Kidney glomerular epithelial cell (primary cell): ENCODE measurements at regions not wholly inside any gene's neighbourhood (a gene's known extent, or its start where the extent isn't known, plus 50 kb on each side); places are given as distances from the start of the nearest gene placed in this dataset.

Experiments used
- DNase-seq: peaks from one replicate; lab custom pipeline; 2025; lab: John Stamatoyannopoulos, UW

GRCh38 chr13:53499576-53500133 is 471.0 kb downstream of the OLFM4 start:
- no peak for DNase-seq

DNA sequence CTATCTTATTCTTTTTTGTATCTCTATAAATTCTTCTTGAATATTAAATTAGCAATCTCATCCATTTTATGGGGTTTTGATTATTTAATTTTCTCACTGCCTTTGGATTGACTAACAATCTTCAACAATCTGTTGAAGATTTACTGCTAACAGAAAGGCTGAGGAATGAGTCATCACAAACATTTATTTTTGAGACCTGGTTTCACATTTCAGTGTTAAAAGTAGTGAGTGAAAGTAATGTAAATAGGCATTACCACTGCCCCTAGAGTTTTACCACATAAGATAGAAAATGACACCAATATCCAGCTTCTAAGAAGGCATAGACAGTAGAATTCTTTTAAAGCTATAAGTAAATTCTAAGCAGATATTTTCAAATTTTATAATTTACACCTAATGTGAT is 472.8 kb downstream of the OLFM4 start:
- no peak for DNase-seq

GRCh38 chr13:53507741-53508140 is 479.1 kb downstream of the OLFM4 start:
- DNase-seq, result no peak

GRCh38 chr13:53512635-53513034 is 484.0 kb downstream of the OLFM4 start:
- no peak for DNase-seq

GRCh38 chr13:53513226-53513625 is 484.6 kb downstream of the OLFM4 start:
- DNase-seq, result no peak

DNA sequence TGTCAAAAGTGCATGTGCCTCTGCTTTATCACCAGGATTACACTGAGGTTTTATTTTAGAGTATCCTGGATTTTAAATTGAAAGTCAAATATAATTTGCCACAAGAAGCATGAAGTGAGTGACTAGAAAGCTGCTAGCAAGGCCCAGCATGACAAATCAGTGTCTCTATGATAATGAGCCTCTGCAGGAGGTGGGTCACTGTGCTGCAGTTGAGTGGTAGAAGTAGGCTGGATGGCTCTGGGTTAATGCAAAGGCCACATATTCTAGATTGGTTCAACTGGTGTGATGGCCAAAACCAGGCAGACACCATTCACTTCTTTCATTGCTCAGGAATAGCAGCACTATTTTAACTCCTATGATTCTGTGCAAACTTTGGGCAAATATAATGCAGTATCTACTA is 491.5 kb downstream of the OLFM4 start:
- no peak for DNase-seq

GRCh38 chr13:53522034-53522433 is 493.4 kb downstream of the OLFM4 start:
- no peak for DNase-seq

GRCh38 chr13:53537586-53537985 is 509.0 kb downstream of the OLFM4 start:
- no peak for DNase-seq

- DNase-seq, result no peak
These were observed 516.8 kb downstream of the OLFM4 start for GRCh38 chr13:53545340-53545941.

GRCh38 chr13:53560556-53560955 is 531.9 kb downstream of the OLFM4 start:
- no peak for DNase-seq

DNA sequence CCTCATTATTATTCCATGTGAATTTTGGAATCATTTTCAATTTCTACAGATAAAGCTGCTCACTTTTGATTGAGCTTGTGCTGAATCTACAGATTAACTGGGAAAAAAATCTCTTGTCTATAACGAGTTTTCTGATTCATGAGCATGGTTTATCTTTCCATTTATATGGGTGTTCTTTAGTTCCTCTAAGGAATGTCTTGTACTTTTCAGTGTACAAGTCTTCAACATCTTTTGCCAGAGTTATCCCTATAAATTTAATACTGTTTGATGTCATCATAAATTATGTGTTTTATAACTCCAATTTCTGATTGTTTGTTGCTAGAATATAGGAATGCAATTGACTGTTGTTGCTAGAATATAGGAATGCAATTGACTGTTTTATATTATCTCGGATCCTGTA is 533.8 kb downstream of the OLFM4 start:
- no peak for DNase-seq

DNA sequence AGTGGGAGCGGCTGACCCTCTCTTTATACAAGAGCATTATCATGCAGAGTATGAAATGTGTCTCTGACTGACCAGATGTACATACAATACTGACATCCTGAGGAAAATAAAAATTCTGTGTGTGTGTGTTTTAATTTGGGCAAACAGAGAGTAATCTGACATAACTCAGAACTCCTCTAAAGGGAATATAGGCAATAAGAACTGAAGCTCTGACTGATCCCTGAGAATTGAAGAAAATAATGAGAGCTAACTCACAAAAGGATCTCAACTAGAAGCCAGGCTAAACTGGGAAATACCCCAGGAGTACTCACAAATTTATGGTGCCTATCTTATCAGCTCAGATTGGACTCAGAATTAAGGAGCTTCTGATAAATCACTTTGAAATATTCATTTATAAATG is 539.9 kb downstream of the OLFM4 start:
- no peak for DNase-seq

GRCh38 chr13:53569453-53569852 is 540.8 kb downstream of the OLFM4 start:
- no peak for DNase-seq

DNA sequence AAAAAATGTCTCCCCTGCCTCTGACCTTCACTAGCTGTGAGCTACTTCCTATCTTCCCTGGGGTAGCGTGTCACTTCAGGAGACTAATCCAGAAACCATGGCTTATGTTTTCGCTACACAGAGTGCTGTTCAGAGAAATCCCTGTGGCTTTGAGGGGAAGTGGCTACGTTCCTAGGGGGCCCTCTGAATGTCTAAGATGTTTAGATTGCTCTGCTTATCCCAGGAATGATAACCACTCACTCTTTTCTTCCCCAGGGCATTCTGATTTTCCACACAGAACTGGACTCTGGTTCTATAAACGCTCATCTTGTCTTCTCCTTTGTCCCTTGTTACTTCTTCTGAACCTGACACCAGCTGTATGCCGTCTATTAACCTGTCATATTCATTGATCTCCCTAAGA is 572.5 kb downstream of the OLFM4 start:
- no peak for DNase-seq

GRCh38 chr13:53605326-53605725 is 576.7 kb downstream of the OLFM4 start:
- DNase-seq, result no peak

DNA sequence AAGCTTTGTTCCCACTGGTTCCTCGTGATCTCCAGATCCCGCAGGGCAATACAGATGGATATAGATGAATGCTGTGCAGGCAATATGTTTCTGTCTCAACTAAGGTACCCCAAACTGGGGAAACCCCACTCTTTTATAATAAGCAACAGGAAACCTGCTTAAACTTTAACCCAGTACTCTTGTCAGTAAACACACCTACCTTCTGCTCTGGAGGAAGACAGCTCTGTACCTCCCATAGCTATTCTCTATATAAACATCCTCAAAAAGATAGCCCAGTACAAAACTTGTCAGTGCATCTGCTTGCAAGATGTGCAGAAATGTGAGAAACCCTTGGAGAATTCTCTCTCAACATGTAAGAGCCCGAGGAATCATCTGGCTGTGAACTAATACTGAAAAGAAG is 583.6 kb downstream of the OLFM4 start:
- no peak for DNase-seq

DNA sequence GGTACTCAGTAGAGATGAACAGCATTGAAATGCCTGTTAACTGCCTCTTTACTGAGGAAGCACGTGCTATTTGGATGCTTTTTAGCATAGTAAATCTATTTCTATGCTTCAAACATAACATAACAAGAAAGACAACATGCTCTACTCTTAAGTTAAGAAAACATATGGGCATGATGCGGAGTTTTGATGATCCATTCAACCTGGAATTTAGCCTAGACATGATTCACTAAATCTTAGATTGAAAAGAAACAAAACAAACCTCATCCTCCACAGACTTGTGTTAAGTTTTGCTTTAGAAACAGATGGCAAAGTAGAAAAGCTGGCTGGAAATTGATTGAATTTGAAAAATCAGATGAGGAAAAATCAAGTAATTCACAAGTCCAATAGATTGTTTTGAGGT is 593.8 kb downstream of the OLFM4 start:
- no peak for DNase-seq

DNA sequence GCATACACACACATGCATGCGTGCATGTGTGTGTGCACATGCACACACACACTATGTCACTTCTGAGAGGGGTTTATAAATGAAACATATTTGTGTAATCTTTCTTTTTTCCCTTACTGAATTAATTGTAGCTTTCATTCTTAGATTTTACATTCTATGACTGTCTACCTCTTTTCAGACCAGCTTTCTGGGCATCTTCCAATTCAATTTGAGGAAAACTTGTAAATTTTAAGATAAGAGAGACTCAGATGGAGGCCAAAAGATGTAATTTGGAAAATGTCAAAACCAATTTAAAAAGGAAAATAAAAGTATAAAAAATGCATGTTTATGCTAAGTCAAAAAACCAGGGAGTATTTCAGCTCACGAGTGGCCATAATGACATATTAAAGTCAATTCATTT is 594.5 kb downstream of the OLFM4 start:
- DNase-seq, result no peak

DNA sequence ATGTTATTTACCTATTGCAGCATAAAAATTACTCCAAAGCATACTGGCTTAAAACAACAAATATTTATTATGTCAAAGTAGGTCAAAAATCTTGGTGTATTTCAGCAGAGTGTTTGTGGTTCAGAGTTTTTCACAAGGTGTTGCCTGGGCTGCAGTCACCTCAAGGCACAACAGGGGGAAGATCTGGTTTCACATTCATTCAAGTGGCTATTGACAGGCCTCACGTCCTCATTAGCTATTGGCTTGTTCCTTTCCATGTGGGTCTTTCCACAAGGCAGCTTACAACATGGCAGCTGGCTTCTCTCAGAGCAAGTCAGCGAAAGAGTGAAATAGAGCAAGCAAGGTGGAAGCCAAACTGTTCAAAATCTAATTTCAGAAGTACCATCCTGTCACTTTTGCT is 602.9 kb downstream of the OLFM4 start:
- DNase-seq, result no peak

DNA sequence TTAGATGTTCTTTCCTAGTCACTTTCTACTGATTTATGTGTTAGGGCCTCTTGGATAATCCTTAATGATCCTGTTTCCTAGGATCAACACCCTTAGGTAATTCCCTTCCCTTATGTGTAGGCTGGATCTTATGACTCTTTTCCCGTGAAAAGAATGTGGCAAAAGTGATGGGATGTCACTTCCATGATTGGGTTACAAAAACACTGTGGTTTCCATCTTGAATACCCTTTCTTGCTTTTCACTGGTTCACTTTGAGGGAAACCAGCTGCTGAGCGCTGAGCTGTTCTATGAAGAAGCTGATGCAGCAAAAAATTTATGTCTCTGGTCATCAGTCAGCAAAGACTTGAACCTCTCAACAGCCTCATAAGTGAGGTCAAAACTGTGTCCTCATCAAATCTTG is 609.4 kb downstream of the OLFM4 start:
- DNase-seq, result no peak

GRCh38 chr13:53642306-53642705 is 613.7 kb downstream of the OLFM4 start:
- DNase-seq, result no peak

DNA sequence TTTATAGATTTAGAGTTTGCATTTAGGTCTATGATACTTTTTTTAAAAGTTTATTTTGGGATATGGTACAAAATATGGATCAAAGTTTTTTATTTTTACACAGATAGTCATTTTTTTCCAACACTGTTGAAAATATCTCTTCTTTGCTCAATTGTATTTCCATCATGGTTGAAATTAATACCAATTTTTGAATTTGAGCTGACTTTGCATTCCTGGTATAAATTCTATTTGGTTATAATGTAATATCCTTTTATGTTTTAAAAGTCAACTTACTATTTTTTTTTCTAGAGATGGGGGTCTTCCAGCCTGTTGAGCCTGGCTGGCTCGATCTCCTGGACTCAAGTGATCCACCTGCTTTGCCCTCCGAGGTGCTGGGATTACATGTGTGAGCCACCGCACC is 620.1 kb downstream of the OLFM4 start:
- no peak for DNase-seq

DNA sequence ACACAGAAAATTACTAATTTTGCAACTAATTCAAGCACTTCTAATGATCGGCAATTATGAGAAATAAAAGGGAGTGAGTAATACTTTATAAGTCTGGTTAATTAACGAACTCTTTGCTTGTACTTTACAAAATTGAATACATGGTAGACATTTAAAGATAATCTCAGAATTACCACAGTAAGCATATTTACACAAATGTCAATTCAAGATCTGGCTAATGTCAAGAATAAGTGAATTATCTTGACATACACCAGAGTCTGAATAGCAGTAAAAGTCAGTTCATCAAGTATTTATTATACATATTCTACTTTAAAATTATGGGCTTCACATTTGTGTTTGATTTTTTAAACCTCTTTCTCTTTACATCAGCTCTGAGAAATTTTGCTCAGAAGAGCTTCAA is 643.4 kb downstream of the OLFM4 start:
- no peak for DNase-seq

- DNase-seq, result no peak
These were observed 654.5 kb downstream of the OLFM4 start for GRCh38 chr13:53683146-53683545.

GRCh38 chr13:53683608-53684007 is 655.0 kb downstream of the OLFM4 start:
- DNase-seq, result no peak
